Cerebellar cortex (tissue), 1 donor: ENCODE measurements at regions not wholly inside any gene's neighbourhood (a gene's known extent, or its start where the extent isn't known, plus 50 kb on each side); places are given as distances from the start of the nearest gene placed in this dataset.

Experiments used
- DNase-seq: peaks from one replicate; pipeline ENCODE4 v3.0.0-alpha.2; 2015; ENCODE audit warnings: low spot score

GRCh38 chr14:66069830-66070541, 416.2 kb upstream of the CCDC196 start:
- DNase-seq, result no peak

DNA sequence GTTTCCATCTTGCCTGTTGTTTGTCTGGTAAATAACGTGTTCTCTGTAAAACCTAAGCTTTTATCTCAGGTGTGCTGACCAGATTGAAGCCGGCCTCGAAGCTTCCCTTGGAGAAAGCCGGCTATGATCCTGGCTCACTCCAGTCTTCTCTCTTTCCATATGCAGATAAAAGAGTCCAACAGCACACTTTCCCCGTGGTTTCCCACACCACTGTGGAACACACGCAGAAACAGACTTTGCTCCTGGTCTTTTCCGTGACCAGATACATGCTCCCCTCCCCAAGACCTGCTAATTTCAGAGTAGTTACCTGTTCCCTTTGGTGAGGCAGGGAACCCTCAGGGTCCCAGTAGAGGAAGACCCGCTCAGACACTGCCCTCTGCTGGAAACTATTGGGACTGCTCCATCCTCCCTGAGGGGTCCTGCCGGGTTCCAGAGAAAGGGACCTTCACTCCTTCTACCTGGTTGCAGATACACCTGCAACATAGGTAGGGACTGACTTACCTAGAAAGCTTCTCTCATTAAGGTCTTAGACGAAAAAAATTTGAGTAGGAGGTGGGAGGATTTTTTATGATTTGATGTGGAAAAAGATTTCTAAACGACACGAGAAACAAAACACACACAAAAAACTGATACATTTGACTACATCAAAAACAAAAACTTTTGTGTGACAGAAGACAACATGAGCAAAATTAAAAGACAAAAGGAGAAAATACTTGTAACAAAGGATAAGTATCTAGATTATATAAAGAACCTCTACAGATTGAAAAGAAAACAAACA, 415.4 kb upstream of the CCDC196 start:
- DNase-seq, result peak; percentile 70

DNA sequence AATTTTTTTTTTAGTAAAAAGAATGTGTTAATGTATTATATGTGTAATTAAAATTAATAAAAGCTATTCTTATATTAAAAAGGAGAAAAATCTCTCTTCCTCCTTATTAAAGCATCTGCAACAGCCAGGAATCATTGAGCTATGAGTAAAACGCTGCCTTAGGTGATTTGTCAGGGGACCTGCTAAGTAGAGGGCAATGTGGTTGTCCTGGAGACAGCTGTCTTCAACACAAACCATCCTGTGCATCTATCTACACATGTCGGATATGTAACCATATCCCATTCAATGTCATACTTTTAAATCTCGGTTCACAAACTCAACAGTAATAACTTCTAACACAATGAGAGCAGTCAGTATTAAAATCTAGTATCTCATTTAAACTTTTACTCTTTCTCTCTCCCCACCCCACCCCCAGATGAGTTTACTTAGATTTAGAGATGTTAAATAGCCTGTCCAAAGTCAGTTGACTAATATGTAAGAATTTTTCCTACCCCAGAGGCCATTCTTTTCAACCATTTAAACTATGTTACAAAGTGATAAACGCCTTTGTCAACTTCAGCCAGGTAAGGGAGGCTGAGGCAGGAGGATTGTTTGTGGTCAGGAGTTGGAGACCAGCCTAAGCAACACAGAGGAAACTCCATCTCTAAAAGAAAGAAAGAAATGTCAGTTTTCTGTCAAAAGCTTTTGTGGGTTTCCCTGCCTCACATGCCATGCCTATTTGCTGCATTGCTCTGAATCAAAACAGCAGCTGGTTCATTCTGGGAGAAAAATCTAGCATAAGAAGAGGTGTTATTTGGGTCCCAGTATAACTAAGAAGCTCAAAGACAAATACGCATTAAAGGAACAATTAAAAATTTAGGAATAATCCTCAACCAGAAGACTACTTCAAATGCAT, 413.7 kb upstream of the CCDC196 start:
- no peak for DNase-seq

GRCh38 chr14:66074537-66074936, 411.6 kb upstream of the CCDC196 start:
- DNase-seq, result no peak

GRCh38 chr14:66076176-66076575, 410.0 kb upstream of the CCDC196 start:
- no peak for DNase-seq

- peak; percentile 57 for DNase-seq
Observed at GRCh38 chr14:66078006-66078405, 408.2 kb upstream of the CCDC196 start.

DNA sequence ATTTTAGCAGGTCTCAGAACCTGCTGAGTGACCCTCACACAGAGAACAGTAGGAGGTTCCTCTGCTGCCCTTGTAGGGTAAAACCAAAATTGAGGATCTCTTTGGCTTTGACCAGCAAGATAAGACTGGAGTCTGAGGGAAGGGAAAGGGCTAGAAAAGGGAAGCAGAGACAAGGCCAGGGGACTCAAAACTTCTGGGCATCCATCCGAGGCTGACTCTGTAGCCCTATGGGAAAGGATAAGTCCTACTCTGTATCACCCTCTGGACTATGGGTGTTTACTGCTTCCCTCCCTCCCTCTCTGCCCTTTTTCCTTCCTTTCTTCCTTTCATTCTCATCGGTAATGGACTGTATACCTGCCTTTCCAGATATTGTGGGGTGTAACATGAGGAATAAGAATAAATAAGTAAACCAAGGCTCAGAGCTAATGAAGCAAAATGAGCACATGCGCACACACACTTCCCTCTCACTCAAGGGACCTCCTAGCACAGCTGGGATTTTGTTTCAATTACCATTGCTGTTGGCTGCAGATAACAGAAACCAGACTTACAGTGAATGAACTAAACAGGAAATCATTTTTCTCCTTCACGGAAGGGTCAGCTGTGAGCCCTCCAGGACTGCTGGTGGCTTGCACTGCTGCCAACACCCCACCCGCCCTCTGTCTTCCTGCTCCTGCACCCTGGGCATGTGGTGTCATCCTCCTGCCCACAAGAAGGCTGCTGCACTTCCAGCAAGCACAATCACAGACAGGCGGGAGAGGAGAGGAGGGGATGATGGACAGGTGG, 404.4 kb upstream of the CCDC196 start:
- DNase-seq, result no peak

DNA sequence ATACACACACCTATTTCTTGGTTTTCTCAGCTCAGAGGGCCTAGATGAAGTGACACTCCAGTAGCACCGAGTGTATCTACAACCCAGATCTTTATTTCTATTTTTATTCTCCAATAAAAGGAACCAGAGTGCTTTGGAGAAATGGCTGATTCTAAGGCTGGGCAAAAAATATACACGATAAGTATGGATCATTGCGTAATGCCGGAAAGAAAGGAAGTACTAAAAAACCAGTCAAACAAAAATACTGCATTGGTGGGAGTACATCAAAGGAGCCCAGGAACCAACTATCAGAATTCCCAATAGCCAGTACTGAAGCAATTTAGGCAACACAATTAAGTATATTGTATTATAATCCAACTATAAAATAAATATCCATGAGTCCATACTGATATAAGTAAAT, 400.9 kb upstream of the CCDC196 start:
- DNase-seq, result no peak

DNA sequence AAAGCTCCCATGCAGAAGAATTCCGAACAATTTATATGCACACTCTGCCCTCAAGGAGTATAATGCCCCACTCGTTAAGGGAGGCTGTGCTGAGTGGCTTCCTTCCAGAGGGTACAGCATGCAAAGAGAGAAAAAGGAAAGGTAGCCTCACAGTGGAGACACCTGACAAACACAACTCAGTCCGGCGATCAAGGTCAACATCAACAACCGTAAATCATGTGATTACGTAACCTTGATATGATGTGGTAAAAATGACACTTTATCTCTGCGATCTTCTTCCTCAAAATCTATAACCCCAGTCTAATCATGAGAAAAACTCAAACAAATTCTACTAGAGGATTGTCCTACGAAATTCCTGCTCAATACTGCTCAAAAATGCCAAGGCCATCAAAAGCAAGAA, 400.5 kb upstream of the CCDC196 start:
- DNase-seq, result no peak

DNA sequence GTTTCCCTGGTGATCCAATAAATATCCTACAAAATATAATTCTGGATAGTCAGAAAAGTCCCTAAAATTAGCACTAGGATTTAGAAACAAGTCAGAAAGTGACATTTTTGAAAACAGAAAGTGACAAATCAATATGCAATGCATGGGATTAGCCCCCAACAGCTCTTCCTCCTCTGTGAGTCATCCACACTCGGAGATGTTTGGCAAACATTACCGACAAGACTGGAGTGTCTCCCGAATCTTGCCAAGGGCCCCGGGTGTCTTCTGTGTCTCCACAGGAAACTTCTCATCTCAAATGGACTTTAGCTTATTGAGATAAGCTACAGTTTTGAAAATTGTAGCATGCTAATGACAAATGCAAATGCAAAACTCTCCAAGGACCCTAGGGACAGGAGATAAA, 398.9 kb upstream of the CCDC196 start:
- no peak for DNase-seq

DNA sequence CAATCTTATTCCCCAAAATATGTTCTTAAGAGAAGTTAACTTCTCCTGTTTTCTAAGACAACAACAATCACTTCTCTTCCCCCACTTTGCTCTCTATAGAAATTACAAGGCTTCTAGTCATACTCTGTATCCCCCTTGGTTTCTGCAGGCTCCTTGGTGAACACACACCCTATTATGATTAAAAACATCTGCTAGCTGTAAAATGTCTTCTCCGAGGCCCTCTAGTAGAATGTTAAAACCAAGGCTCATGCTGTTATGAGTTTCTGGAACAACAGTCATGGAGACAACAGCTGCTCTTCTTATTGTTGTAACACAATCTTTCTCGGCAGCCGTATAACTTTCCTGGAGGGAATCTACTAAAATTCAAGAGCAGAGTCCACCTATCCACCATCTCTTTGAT, 397.5 kb upstream of the CCDC196 start:
- no peak for DNase-seq

- no peak for DNase-seq
Observed at GRCh38 chr14:66092206-66092605, 394.0 kb upstream of the CCDC196 start.

DNA sequence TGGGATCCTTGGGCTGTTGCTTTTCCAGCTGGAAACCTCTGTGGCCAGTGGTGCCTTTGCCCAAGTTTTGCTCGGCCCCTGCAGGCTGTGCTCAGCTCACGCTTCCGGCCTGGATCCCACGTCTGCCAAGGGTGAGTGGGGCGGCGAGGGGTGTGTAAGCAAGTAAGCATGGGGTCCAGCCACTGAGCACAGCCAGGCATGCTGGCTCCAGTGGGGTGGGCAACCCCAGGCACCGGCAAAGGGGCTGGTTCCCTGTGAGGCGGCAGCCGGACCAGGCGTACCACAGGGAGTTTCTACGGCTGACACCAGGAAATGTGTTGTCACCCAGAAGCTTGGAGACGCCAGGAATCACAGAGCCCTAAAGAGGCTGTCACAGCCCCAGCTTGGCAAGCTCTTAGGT, 393.4 kb upstream of the CCDC196 start:
- no peak for DNase-seq

GRCh38 chr14:66094001-66094727, 392.0 kb upstream of the CCDC196 start:
- DNase-seq, result no peak

- DNase-seq, result peak; percentile 87
Observed at GRCh38 chr14:66099451-66099850, 386.7 kb upstream of the CCDC196 start.

GRCh38 chr14:66099931-66100330, 386.2 kb upstream of the CCDC196 start:
- DNase-seq, result no peak

DNA sequence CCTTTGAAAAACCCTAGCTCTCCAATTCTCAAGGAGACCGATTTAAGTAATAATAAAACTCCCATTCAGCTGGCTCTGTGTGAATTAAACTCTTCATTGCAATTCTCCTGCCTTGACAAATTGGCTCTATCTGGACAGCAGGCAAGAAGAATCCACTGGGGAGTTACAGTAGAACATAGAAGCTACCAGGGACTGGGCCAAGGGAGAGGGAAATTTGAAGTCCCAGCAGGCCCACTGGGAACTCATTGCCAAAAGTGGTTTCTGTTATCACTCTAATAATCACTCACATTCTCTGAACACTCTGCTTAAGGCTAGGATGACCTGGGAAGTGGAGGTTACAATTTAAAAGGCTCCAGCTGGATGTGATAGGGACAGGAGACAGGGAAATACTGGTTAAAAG, 384.5 kb upstream of the CCDC196 start:
- DNase-seq, result no peak

DNA sequence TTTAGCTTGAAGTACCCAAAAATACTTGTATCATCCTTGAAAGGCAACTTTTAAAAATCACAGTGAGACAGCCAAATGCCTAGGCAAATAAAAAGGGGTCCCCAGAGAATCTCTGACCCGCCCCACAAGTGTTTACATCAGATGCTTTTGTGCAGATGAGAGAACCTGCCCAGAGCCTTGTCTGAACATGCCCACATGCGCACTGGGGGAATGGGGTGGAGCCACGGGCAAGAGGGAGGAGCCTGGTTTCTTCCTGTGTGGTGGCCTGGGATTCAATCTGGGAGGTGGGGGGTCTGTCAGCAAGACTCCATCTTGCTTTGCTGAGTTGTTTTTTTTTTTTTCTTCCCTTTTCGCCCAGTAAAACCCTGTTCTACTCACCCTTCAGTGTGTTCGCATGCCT, 381.7 kb upstream of the CCDC196 start:
- DNase-seq, result no peak

- no peak for DNase-seq
Observed at GRCh38 chr14:66105815-66106214, 380.4 kb upstream of the CCDC196 start.

DNA sequence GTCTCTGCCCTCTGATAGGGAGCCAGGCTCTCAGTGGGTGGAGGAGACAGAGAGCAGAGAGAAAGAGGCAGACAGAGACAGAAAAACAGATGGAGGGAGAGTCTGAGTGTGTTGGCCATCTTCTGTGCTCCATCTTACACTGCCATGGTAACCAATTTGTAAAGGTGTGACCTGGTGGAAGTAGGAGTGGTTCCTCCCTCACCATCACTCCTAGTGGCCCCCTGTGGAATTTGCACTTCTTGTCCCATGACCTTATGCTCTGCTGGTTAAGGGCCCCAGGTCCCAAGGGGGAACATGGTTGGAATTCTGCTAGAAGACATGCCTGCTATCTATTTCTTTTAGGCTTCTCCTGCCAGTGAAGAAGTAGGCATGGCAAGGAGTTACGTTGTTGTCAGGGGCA, 376.7 kb upstream of the CCDC196 start:
- no peak for DNase-seq

- DNase-seq, result no peak
Observed at GRCh38 chr14:66111891-66112290, 374.3 kb upstream of the CCDC196 start.
